ENCODE measurements at regions not wholly inside any gene's neighbourhood (a gene's known extent, or its start where the extent isn't known, plus 50 kb on each side); places are given as distances from the start of the nearest gene placed in this dataset.
"Not testable (repeated sequence)": the region's sequence is repeated elsewhere in the genome, so short reads cannot be mapped to it uniquely, and the experiment has no call there.

GRCh38 chr5:67732471-67732870 is 483.1 kb upstream of the PIK3R1 start:
- DNase-seq: no peak

- DNase-seq: no peak
These were observed 483.7 kb upstream of the PIK3R1 start for GRCh38 chr5:67731886-67732285.

GRCh38 chr5:67730917-67731474 is 484.6 kb upstream of the PIK3R1 start:
- DNase-seq: no peak

GRCh38 chr5:67728326-67728890 is 487.1 kb upstream of the PIK3R1 start:
- DNase-seq: no peak

DNA sequence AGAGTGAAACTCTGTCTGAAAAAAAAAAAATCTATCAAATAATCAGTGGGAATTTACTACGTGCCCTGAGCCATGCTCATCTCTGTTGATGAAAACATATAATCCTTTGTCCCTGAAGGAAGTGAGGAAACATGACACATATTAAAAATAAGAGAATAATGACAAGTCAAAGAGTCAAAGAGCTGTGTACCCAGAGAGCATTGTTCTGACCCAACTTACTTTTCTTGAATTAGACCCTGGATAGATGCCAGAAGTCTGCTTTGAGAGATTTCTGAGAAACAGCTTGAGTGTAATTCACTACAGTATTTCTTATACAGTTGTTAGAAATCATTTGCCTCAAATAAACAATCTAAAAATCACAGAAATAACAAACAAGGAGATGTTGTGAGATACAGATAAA is 490.0 kb upstream of the PIK3R1 start:
- no peak for DNase-seq

GRCh38 chr5:67724412-67725135 is 491.0 kb upstream of the PIK3R1 start:
- DNase-seq: no peak

GRCh38 chr5:67723873-67724272 is 491.7 kb upstream of the PIK3R1 start:
- DNase-seq: no peak

GRCh38 chr5:67722582-67722981 is 493.0 kb upstream of the PIK3R1 start:
- DNase-seq: not testable (repeated sequence)

DNA sequence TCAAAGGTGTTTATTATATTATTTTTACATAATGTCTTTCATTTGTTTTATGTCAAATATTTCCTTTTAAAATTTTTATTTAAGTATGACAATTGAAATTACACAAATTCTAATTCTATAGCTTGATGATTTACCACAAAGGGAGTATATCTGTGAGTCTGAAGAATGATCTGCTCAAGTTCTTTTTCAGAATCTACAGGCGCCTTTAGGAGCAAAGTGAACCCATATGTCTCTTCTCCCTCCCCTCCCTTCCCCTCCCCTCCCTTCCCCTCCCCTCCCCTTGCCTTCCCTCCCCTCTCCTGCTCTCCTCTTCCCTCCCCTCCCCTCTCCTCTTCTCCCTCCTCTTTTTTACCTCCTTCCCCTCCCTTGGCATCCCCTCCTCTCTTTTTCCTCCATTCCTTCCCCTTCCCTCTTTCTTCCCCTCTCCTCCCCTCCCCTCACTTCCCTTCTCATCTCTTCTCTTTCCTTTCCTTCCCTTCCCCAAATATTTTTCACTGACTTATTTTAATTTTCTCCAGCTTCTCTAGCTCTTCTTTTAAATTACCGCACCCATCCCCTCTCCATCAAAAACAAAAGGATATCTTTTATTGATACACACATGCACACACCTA is 495.3 kb upstream of the PIK3R1 start:
- no peak for DNase-seq

DNA sequence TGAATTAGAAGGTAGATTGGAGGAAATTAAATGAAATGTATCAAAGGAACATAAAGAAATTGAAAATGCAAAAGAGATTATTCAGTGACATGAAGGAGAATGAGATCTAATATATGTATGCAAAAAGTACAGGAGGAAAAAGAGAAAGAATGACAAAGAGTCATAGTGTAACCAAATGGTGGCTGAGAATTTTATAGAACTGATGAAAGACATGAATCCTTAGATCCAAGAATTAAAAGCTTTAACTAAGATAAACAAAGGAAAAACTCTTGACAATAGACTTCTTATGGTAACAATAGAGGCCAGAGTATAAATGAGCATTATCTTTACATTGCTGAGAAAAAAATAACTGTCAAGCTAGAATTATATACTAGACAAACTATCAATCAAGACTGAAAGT is 505.4 kb upstream of the CD180 start:
- DNase-seq: no peak

DNA sequence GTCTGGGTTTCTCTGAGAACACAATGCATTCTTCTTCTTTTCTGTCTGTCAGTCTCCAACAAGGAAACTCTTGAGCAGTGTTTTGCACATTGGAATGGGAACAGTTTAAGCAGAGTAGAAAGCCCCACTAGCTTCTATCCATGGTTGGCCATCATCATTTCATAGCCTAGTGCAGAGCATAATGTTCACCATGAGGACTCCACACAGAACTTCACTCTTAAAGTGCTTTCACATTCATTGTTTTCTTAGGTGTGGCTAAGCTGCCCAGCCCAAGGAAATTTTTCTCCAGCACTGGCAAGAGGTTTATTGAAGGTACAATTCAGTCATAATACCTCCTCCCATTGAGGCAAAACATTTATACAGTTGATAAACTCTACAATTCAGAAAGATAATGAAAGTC is 503.0 kb upstream of the CD180 start:
- no peak for DNase-seq

DNA sequence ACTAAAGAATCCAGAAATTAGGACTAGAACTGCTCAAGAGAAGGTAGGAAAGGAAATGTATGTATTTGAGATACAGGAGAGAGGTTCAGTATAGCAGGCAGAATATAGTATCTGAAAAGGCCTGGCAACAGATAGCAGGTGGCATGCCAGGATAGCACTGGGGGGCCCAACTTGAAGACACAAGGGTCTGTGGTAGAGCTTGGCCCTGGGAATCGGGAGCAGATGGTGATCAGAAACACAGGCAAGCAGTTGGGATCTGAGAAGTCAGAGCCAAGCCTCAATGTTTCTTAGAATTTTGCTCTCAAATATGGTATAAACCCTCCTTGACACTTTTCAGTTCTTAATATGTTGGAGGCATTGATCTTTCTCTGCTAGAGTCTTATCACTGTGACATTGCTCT is 499.8 kb upstream of the CD180 start:
- no peak for DNase-seq

GRCh38 chr5:67695369-67695768 is 498.8 kb upstream of the CD180 start:
- DNase-seq: no peak

DNA sequence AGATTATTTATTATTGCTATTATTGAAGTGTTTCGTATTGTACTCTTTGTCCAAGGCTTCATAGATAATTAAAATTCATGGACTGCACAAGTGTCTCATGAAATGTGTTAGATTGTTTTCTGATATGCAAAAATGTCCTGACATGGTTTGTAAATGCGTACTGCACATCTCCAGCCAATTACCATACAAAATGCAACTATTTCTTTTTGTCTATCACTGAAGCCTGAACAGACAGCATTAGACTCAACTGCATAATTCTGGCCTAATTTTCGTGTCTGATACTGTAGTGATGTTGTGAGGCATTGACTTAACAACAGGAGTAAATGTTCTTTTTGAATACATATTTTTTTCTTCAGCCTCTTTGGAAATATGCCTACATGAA is 498.2 kb upstream of the CD180 start:
- no peak for DNase-seq

- no peak for DNase-seq
These were observed 497.6 kb upstream of the CD180 start for GRCh38 chr5:67693956-67694809.

GRCh38 chr5:67686746-67687145 is 490.1 kb upstream of the CD180 start:
- no peak for DNase-seq

DNA sequence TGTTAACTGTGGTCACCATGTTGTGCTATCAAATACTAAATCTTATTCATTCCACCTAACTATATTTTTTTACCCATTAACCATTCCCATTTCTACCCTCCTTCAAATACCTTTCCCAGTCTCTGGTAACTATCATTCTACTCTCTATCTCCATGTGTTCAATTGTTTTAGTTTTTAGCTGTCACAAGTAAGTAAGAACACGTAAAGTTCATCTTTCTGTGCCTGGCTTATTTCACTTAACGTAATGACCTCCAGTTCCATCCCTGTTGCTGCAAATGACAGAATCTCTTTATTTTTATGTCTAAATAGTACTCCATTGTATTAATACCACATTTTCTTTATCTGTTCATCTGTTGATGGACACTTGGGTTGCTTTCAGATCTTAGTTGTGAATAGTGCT is 485.1 kb upstream of the CD180 start:
- no peak for DNase-seq

DNA sequence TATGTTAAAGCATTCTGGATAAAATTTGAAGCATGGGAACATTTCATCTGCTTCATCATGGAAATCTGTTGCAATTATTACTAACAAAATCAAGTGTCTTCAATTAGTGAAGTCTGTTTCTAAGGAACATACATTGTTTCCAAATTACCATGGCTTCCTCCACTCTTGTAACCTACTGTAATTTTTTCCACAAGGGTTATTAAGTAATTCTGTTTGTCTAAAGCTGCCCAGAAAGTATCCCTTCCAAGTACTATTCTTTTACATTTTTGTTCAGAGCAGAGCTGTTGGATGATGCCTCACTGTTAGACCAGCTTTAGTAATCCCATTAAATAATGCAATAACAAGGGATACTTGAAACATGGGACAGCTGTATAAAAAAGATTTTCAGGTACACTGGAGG is 483.5 kb upstream of the CD180 start:
- DNase-seq: no peak

GRCh38 chr5:67679184-67679841 is 482.7 kb upstream of the CD180 start:
- no peak for DNase-seq

DNA sequence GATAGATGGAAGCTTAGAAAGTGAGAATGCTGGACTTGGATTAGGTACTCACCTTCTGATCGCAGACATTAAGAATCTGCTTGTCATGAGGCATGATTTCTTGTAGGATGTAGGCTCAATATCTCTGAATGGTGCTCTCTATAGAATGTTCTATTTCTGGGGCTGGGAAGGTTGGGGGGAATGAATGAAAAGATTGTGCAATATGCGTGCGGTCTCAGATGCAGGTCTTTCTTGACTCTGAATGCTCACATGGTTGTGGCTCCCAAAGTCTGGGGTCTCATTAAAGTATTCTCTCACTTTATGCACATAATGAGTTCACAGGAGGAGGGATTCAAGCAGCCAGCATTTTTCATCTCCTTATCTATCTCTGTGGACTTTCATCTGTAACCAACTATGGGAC is 482.0 kb upstream of the CD180 start:
- no peak for DNase-seq

GRCh38 chr5:67677422-67677970 is 480.9 kb upstream of the CD180 start:
- DNase-seq: no peak

GRCh38 chr5:67676863-67677262 is 480.3 kb upstream of the CD180 start:
- no peak for DNase-seq
